ENCODE measurements at regions not wholly inside any gene's neighbourhood (a gene's known extent, or its start where the extent isn't known, plus 50 kb on each side); places are given as distances from the start of the nearest gene placed in this dataset.

- Mint-ChIP-seq H3K36me3 (no peaks in the 10 kb centered on the region), H3K4me1 (no peaks in the 10 kb centered on the region), H3K27me3 (ENCODE audit: low read depth in 3 of 3) (peaks cover 0 to 3% (median 2%) of the 10 kb centered on the region in 3 donors), H3K4me3 (no peak overlapping the region), H3K9me3 (peaks cover 0 to 11% (median 4%) of the 10 kb centered on the region in 6 donors), H3K27ac (no peak overlapping the region)
- no peak for DNase-seq
These were observed 146.9 kb upstream of the SLC10A2 start for GRCh38 chr13:103213152-103213551.

GRCh38 chr13:103210348-103210747 is 144.1 kb upstream of the SLC10A2 start:
- no peaks in the 10 kb centered on the region for H3K4me1 Mint-ChIP-seq
- no peak overlapping the region for H3K4me3 Mint-ChIP-seq
- H3K9me3 Mint-ChIP-seq: peaks cover 0 to 8% (median under 1%) of the 10 kb centered on the region in 6 donors
- H3K27me3 Mint-ChIP-seq (ENCODE audit: low read depth in 3 of 3): peaks cover 0 to 1% (median 0%) of the 10 kb centered on the region in 3 donors
- no peak overlapping the region for H3K27ac Mint-ChIP-seq
- no peak for DNase-seq
- no peaks in the 10 kb centered on the region for H3K36me3 Mint-ChIP-seq

- no peak overlapping the region for H3K27ac Mint-ChIP-seq
- H3K9me3 Mint-ChIP-seq: peaks cover 0 to 6% (median 0%) of the 10 kb centered on the region in 6 donors
- H3K36me3 Mint-ChIP-seq: no peaks in the 10 kb centered on the region
- no peaks in the 10 kb centered on the region for H3K27me3 Mint-ChIP-seq (ENCODE audit: low read depth in 3 of 3)
- no peaks in the 10 kb centered on the region for H3K4me1 Mint-ChIP-seq
- no peak overlapping the region for H3K4me3 Mint-ChIP-seq
- no peak for DNase-seq
These were observed 137.6 kb upstream of the SLC10A2 start for GRCh38 chr13:103203735-103204330.

DNA sequence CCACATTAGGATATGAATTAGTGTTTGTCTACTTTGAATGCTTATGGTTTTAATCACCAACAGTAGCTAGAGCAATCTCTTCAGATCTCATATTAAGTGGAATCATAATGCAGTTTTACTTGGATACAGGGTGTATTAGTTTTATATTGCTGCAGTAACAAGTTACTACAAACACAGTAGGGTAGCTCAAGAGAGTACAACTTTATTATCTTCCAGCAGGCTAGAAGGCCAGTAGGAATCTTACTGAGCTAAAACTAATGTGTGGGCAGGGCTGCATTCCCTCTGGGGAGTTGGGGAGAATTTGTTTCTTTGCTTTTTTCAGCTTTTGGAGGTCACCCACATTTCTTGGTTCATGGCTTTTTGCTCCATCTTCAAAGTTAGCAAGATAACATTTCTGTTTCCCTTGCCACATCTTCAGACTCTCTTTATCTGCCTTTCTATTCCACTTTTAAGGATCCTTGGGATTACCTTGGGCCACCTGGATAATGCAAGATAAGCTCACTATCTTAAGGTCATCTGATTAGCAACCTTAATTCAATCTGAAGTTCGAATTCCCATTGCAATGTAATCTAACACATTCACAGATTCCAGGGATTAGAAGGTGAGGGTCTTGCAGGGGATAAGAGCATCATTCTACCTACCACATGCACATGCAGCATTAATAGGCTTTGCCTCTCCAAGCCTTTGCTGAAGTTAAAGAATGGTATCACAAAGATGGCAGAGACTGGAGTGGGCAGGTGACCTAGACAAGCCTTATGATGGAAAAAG is 134.1 kb upstream of the SLC10A2 start:
- Mint-ChIP-seq H3K27me3 (ENCODE audit: low read depth in 3 of 3) (peaks cover 0 to 1% (median 0%) of the 10 kb centered on the region in 3 donors), H3K4me3 (no peak overlapping the region)

DNA sequence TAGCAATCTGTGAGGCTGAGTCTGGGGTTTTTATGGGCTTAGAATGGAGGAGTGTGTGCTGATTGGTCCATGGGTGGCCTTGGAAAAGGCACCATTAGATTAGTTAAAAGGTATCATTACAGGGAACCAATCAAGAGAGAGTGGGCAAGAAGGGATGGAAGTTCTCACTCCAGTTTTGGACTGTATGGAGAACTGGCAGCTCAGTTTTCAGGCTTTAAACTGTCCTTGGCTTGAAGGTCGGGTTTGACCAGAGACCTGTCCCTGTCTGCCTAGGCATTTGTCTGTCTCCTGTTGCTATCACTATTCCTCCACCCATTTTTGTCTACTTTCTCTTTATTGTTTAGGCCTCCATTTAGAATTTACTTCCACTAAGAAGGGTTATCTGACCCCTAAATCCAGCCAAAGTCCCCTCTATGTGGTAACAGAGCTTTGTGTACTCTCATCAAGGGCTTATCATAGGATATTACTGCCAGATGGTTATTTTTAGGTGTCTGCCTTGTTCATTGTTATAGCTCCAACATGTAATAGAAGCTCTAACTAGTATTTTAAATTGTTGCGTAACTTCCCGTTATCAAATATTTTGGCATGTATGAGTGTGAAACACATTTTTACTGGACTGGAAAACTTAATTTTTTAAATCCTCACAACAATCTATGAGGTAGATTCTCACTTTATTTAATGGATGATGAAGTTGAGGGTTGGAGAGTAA is 133.3 kb upstream of the SLC10A2 start:
- Mint-ChIP-seq H3K27ac (no peak overlapping the region), H3K36me3 (no peaks in the 10 kb centered on the region), H3K9me3 (peaks cover 0 to 6% (median 0%) of the 10 kb centered on the region in 6 donors), H3K4me3 (no peak overlapping the region), H3K27me3 (ENCODE audit: low read depth in 3 of 3) (peaks cover 0 to 1% (median 0%) of the 10 kb centered on the region in 3 donors), H3K4me1 (no peaks in the 10 kb centered on the region)
- DNase-seq: no peak

More for the DNA sequence above, 134.1 kb upstream of the SLC10A2 start:
- no peaks in the 10 kb centered on the region for H3K36me3 Mint-ChIP-seq
- peaks cover 0 to 6% (median 0%) of the 10 kb centered on the region in 6 donors for H3K9me3 Mint-ChIP-seq
- DNase-seq: no peak
- H3K4me1 Mint-ChIP-seq: no peaks in the 10 kb centered on the region
- H3K27ac Mint-ChIP-seq: no peak overlapping the region

- no peak overlapping the region for H3K4me3 Mint-ChIP-seq
- no peak for DNase-seq
- H3K27me3 Mint-ChIP-seq (ENCODE audit: low read depth in 3 of 3): peaks cover 0 to 3% (median 2%) of the 10 kb centered on the region in 3 donors
- H3K27ac Mint-ChIP-seq: no peak overlapping the region
- H3K4me1 Mint-ChIP-seq: no peaks in the 10 kb centered on the region
- H3K9me3 Mint-ChIP-seq: peaks cover 0 to 6% (median 0%) of the 10 kb centered on the region in 6 donors
- H3K36me3 Mint-ChIP-seq: no peaks in the 10 kb centered on the region
These were observed 130.1 kb upstream of the SLC10A2 start for GRCh38 chr13:103196356-103196755.

DNA sequence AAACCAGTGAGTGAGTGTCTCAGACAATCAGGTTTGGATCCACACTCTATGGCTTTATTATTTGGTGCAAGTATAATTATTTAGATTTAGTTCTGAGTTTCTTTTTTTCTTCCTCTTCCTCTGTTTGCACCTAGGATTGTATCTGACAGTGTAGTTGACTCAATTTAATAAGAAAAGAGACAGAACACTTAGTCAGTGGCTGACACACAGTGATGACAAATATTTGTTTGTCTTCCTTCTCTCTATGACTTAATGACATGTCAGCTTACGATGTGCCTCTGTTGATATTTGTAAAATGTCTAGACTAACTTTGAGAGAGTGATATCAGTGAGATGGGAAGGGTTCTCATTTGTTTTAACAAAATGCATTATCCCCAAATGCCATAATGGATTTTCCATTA is 129.5 kb upstream of the SLC10A2 start:
- Mint-ChIP-seq H3K27me3 (ENCODE audit: low read depth in 3 of 3) (peaks cover 0 to 3% (median 2%) of the 10 kb centered on the region in 3 donors), H3K4me3 (no peak overlapping the region), H3K27ac (no peak overlapping the region), H3K9me3 (peaks cover 0 to 6% (median 0%) of the 10 kb centered on the region in 6 donors), H3K36me3 (no peaks in the 10 kb centered on the region), H3K4me1 (no peaks in the 10 kb centered on the region)
- no peak for DNase-seq

DNA sequence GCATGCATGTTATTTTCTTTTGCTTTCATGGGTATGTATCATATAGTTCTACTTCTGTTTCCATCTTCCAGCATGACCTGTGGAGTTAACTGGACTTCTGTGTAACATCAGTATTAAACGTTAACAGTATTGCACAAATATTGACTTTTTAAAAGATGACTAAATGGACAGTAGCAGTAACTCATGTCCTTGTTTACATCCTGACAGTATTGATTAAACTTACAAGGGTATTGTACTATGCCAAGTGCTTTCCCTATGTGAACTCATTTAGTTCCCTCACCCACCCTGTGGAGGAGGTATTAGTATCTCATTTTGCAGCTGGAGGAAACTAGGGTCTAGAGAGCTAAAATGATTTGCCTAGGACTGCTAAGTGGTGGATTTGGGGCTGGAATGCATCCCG is 128.7 kb upstream of the SLC10A2 start:
- Mint-ChIP-seq H3K36me3 (no peaks in the 10 kb centered on the region), H3K27me3 (ENCODE audit: low read depth in 3 of 3) (peaks cover 0 to 3% (median 2%) of the 10 kb centered on the region in 3 donors), H3K27ac (no peak overlapping the region), H3K4me1 (no peaks in the 10 kb centered on the region), H3K9me3 (peaks cover 0 to 3% (median 0%) of the 10 kb centered on the region in 6 donors), H3K4me3 (no peak overlapping the region)
- no peak for DNase-seq

- Mint-ChIP-seq H3K36me3 (no peaks in the 10 kb centered on the region), H3K4me1 (no peaks in the 10 kb centered on the region), H3K9me3 (no peaks in the 10 kb centered on the region), H3K4me3 (no peak overlapping the region), H3K27ac (no peak overlapping the region), H3K27me3 (ENCODE audit: low read depth in 3 of 3) (peaks cover 0 to 2% (median 2%) of the 10 kb centered on the region in 3 donors)
- no peak for DNase-seq
These were observed 126.4 kb upstream of the SLC10A2 start for GRCh38 chr13:103192511-103193135.

DNA sequence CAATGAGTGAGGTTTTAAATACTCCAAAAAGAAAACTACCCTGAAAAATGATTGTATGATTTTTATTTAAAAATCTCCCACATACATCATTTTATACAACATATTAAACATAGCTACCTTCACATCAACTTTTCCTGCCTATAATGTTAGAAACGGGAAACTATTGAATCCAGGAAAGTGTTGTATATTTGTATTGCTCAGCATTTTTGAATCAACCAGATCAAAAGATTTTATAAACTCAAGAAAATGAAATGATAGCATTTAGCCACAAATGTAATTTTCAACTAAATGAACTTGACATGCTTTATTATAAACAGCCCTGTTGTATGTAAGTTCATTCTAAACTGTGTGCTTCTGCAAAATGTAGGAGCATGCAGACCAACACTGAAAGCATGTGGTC is 124.6 kb upstream of the SLC10A2 start:
- Mint-ChIP-seq H3K4me1 (no peaks in the 10 kb centered on the region), H3K4me3 (no peak overlapping the region), H3K27ac (no peak overlapping the region), H3K36me3 (no peaks in the 10 kb centered on the region), H3K9me3 (no peaks in the 10 kb centered on the region), H3K27me3 (ENCODE audit: low read depth in 3 of 3) (peaks cover 0 to 2% (median 2%) of the 10 kb centered on the region in 3 donors)
- DNase-seq: no peak

- no peaks in the 10 kb centered on the region for H3K9me3 Mint-ChIP-seq
- H3K4me1 Mint-ChIP-seq: no peaks in the 10 kb centered on the region
- DNase-seq: no peak
- no peak overlapping the region for H3K27ac Mint-ChIP-seq
- peaks cover 0 to 2% (median 2%) of the 10 kb centered on the region in 3 donors for H3K27me3 Mint-ChIP-seq (ENCODE audit: low read depth in 3 of 3)
- no peaks in the 10 kb centered on the region for H3K36me3 Mint-ChIP-seq
- no peak overlapping the region for H3K4me3 Mint-ChIP-seq
These were observed 122.6 kb upstream of the SLC10A2 start for GRCh38 chr13:103188713-103189326.

DNA sequence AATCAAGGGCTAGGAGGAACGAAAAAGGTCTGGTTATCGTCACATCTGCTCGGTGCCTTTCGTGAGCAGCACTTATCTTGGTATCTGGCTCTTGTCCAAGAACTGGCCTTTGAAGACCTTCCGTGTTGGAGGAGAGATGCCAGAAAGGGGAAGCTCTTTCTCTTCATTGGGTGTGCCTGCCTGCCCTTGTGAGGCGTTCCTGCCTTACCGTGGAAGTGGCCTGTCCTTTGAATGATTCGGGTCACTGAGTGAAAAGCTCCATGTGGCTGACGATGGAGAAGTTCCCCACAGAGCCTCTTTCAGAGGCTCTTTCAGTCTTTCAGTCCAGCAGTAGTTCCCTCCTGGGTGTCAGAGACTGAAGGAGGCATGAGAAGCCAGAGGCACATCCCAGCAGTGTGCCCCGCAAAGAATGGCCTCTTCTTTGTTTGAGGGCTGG is 121.5 kb upstream of the SLC10A2 start:
- Mint-ChIP-seq H3K9me3 (no peaks in the 10 kb centered on the region), H3K27ac (no peak overlapping the region), H3K36me3 (no peaks in the 10 kb centered on the region), H3K4me1 (no peaks in the 10 kb centered on the region), H3K27me3 (ENCODE audit: low read depth in 3 of 3) (peaks cover 0 to 2% (median 2%) of the 10 kb centered on the region in 3 donors), H3K4me3 (no peak overlapping the region)
- no peak for DNase-seq

- Mint-ChIP-seq H3K27me3 (ENCODE audit: low read depth in 3 of 3) (no peaks in the 10 kb centered on the region), H3K36me3 (no peaks in the 10 kb centered on the region), H3K9me3 (no peaks in the 10 kb centered on the region), H3K27ac (no peak overlapping the region), H3K4me3 (no peak overlapping the region), H3K4me1 (no peaks in the 10 kb centered on the region)
- DNase-seq: no peak
These were observed 118.2 kb upstream of the SLC10A2 start for GRCh38 chr13:103184413-103184812.
